Breast epithelium (tissue), 4 donors: ENCODE measurements at regions not wholly inside any gene's neighbourhood (a gene's known extent, or its start where the extent isn't known, plus 50 kb on each side); places are given as distances from the start of the nearest gene placed in this dataset.

Source experiments
- DNase-seq, 2 donors: peaks; one replicate each; pipeline ENCODE4 v3.0.0-alpha.2; 2019; ENCODE audit warnings: low spot score in 2 of 2
- H3K27ac ChIP-seq, 2 donors: fragments of 200-600 bp; sonication (generic) in 1 of 2; one replicate each; pipeline ENCODE4 v1.5.1; 2016 to 2019; ENCODE audit warnings: mild to moderate bottlenecking in 1 of 2
- H3K27me3 ChIP-seq, 2 donors: fragments of 200-600 bp; sonication (generic) in 1 of 2; one replicate each; pipeline versions ENCODE4 v1.5.1 to v1.6.0; 2017 to 2019; ENCODE audit warnings: control low read depth in 1 of 2, mild to moderate bottlenecking in 1 of 2
- H3K36me3 ChIP-seq: fragments of 200-600 bp; one replicate; pipeline ENCODE4 v1.5.1; 2019
- H3K4me1 ChIP-seq, 2 donors: fragments of 200-600 bp; sonication (generic); one replicate each; pipeline ENCODE4 v1.5.1; 2016 to 2019; ENCODE audit warnings: control low read depth in 1 of 2
- H3K4me3 ChIP-seq, 3 donors: fragments of 200-600 bp; sonication (generic); 1 replicate in 2 of 3; 2 replicates in 1 of 3; pipeline ENCODE4 v1.5.1; 2016 to 2019; ENCODE audit warnings: mild to moderate bottlenecking in 3 of 3, moderate library complexity in 2 of 3
- H3K9me3 ChIP-seq, 2 donors: fragments of 200-600 bp; sonication (generic) in 1 of 2; one replicate each; pipeline ENCODE4 v1.5.1; 2016 to 2019; ENCODE audit warnings: control low read depth in 1 of 2
- POLR2A ChIP-seq: fragments of 450-650 bp; IDR thresholded peaks from one replicate; pipeline ENCODE4 v1.6.1; 2016; ENCODE audit warnings: antibody characterized with exemption, mild to moderate bottlenecking, moderate library complexity
- POLR2AphosphoS5 ChIP-seq, 3 donors: sonication (generic); formaldehyde crosslinking; IDR thresholded peaks; one replicate each; pipeline ENCODE4 v1.6.1; 2017; ENCODE audit warnings: antibody characterized with exemption in 3 of 3
- intact Hi-C: fragments of 100-400 bp; cut with DNase I; formaldehyde crosslinking; loops from one replicate; pipeline ENCODE4 v1.15.1; 2023; ENCODE audit warnings: low total_unique reads
- TF ChIP-seq, protein P1 (sequence below), 3 donors: fragments of 450-650 bp; IDR thresholded peaks; one replicate each; pipeline ENCODE4 v1.5.1; 2016 to 2017; ENCODE audit warnings: antibody characterized with exemption in 3 of 3, mild to moderate bottlenecking in 3 of 3, moderate library complexity in 3 of 3

DNA sequence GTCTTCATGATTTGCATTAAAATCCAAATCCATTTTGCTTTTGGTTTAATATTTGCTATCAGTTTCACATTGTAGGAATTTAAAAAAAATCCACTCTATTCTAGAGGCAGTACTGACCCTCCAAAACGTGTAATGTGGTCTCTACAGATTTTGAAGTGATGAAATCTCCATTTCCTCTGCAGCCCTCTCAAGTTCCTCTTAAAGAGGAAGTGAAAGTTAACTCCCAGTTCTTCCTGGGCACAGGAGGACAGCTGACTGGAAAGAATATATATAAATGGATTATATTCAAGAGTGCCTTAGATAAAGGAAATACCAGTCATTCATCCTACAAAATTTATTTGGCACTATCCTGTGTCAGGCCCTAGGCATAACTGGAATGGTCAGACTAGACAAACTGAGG is 83.5 kb upstream of the PLCL2 start:
- no peak overlapping the region for H3K27ac ChIP-seq
- no peaks in the 10 kb centered on the region for H3K27me3 ChIP-seq
- no peak for TF ChIP-seq POLR2A
- TF ChIP-seq, protein P1, sequence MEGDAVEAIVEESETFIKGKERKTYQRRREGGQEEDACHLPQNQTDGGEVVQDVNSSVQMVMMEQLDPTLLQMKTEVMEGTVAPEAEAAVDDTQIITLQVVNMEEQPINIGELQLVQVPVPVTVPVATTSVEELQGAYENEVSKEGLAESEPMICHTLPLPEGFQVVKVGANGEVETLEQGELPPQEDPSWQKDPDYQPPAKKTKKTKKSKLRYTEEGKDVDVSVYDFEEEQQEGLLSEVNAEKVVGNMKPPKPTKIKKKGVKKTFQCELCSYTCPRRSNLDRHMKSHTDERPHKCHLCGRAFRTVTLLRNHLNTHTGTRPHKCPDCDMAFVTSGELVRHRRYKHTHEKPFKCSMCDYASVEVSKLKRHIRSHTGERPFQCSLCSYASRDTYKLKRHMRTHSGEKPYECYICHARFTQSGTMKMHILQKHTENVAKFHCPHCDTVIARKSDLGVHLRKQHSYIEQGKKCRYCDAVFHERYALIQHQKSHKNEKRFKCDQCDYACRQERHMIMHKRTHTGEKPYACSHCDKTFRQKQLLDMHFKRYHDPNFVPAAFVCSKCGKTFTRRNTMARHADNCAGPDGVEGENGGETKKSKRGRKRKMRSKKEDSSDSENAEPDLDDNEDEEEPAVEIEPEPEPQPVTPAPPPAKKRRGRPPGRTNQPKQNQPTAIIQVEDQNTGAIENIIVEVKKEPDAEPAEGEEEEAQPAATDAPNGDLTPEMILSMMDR (IDR thresholded peaks at IDR 0.05): no peak
- no peak for TF ChIP-seq POLR2AphosphoS5 (IDR thresholded peaks at IDR 0.05)
- H3K4me3 ChIP-seq: no peak overlapping the region
- intact Hi-C loops: no loop called here
- H3K4me1 ChIP-seq: no peaks in the 10 kb centered on the region
- no peaks in the 10 kb centered on the region for H3K36me3 ChIP-seq
- DNase-seq: no peak
- no peaks in the 10 kb centered on the region for H3K9me3 ChIP-seq

DNA sequence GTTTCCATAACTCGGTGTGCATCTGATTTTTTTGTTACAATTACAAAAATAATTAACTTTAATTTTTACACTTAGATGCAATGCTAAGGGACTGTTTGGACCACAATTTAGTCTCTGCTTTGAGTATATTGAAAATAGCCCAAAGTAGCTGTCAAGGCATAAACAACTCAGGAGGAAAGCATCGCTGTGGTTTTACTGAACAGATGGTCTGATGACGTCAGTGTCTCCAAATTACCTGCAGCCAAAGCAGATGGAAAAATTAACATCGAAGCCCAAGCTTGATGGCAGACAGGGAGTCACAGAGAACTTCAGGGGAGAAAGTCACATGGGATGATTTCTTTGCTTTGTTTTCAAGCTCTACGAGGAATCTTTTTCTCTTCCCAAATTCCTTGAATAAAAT is 83.1 kb upstream of the PLCL2 start:
- H3K27me3 ChIP-seq: no peaks in the 10 kb centered on the region
- H3K4me3 ChIP-seq: no peak overlapping the region
- no peak overlapping the region for H3K27ac ChIP-seq
- TF ChIP-seq POLR2AphosphoS5 (IDR thresholded peaks at IDR 0.05): no peak
- no peaks in the 10 kb centered on the region for H3K9me3 ChIP-seq
- H3K4me1 ChIP-seq: no peaks in the 10 kb centered on the region
- DNase-seq: no peak
- intact Hi-C loops: no loop called here
- H3K36me3 ChIP-seq: no peaks in the 10 kb centered on the region

DNA sequence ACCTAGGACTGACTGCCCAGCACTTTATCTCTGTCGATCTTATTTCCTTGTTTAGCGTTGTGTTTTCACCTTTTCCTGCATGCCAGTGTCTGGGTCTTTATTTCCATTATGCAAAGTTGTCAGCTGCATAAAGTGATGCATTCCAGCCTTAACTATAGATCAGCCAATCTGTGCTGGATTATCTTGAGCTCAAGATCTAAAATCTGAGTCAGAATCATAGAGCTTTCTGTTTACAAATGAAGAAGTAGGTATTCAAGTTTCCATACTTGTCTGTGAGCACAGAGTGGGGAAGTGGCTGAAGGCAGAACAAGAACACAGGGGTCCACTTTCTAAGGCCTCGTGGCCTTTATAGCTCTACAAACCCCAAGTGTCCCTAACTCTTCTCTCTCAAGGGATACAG is 82.4 kb upstream of the PLCL2 start:
- Histone ChIP-seq H3K27ac (no peak overlapping the region), H3K4me3 (no peak overlapping the region), H3K4me1 (no peaks in the 10 kb centered on the region), H3K27me3 (no peaks in the 10 kb centered on the region), H3K9me3 (no peaks in the 10 kb centered on the region), H3K36me3 (no peaks in the 10 kb centered on the region)
- intact Hi-C loops: no loop called here
- TF ChIP-seq POLR2AphosphoS5 (IDR thresholded peaks at IDR 0.05) (no peak), POLR2A (no peak)
- TF ChIP-seq, protein P1 (IDR thresholded peaks at IDR 0.05): no peak
- no peak for DNase-seq

DNA sequence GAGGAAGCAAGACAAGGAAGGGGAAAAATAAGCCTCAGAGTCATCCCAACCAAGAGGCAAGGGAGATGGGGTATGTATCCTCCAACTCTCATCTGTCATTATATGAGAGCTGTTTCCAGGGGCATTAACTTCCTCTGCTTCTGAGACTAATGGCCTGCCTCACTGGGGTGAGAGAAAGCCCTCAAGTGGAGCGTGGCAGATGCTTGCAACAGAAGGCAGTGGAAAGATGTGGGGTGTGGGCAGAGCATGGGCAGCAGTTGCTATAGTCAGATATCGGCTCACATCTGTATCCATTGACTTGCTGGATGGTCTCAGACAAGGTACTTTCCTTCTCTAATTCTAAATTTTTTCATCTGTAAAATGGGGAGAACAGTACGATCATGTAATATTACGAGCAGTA is 81.7 kb upstream of the PLCL2 start:
- no peak for DNase-seq
- Histone ChIP-seq H3K4me3 (no peak overlapping the region), H3K4me1 (no peaks in the 10 kb centered on the region), H3K27me3 (no peaks in the 10 kb centered on the region), H3K36me3 (no peaks in the 10 kb centered on the region), H3K27ac (no peak overlapping the region), H3K9me3 (no peaks in the 10 kb centered on the region)
- TF ChIP-seq, protein P1 (IDR thresholded peaks at IDR 0.05): no peak
- TF ChIP-seq POLR2A (no peak), POLR2AphosphoS5 (IDR thresholded peaks at IDR 0.05) (no peak)
- intact Hi-C loops: no loop called here

DNA sequence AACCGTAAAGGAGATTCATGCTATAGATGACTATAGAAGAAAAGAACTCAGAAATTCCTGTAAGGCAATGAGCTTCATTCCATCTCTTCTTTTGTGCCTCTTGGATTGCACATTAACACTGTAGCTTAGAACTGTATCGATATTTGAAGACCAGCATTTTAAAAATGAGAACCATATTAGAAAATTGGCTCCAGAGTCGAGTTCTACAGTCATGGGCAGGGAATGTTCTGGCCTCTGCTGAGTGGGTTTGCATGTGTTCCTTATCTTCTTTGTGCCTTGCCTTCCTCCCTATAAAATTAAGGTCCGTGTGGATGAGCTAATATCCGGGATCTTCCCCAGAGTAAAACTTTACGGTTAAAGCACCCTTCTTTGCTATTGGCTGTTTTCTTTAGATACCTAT is 77.4 kb upstream of the PLCL2 start:
- H3K4me3 ChIP-seq: no peak overlapping the region
- DNase-seq: no peak
- no peaks in the 10 kb centered on the region for H3K27me3 ChIP-seq
- no peaks in the 10 kb centered on the region for H3K36me3 ChIP-seq
- H3K9me3 ChIP-seq: no peaks in the 10 kb centered on the region
- no peaks in the 10 kb centered on the region for H3K4me1 ChIP-seq
- no peak for TF ChIP-seq POLR2A
- TF ChIP-seq, protein P1 (IDR thresholded peaks at IDR 0.05): no peak
- peak overlapping the region in 1 of 2 donors; percentile 1 for H3K27ac ChIP-seq
- intact Hi-C loops: no loop called here
